GM18870 (cell line): ENCODE measurements at regions not wholly inside any gene's neighbourhood (a gene's known extent, or its start where the extent isn't known, plus 50 kb on each side); places are given as distances from the start of the nearest gene placed in this dataset.
"Not testable (repeated sequence)": the region's sequence is repeated elsewhere in the genome, so short reads cannot be mapped to it uniquely, and the experiment has no call there.

Experiments used
- ATAC-seq: cut with Tn5 transposase; IDR thresholded peaks from one replicate; pipeline ENCODE4 v1.9.1; 2021; ENCODE audit warnings: moderate library complexity; ENCODE audit not compliant: unreplicated experiment

- ATAC-seq: no peak
Measured at GRCh38 chrX:130467936-130468335, 66.1 kb downstream of the RBMX2 start.

GRCh38 chrX:130468395-130468923, 66.7 kb downstream of the RBMX2 start:
- ATAC-seq: no peak

- no peak for ATAC-seq
Measured at GRCh38 chrX:130482871-130483270, 81.1 kb downstream of the RBMX2 start.

DNA sequence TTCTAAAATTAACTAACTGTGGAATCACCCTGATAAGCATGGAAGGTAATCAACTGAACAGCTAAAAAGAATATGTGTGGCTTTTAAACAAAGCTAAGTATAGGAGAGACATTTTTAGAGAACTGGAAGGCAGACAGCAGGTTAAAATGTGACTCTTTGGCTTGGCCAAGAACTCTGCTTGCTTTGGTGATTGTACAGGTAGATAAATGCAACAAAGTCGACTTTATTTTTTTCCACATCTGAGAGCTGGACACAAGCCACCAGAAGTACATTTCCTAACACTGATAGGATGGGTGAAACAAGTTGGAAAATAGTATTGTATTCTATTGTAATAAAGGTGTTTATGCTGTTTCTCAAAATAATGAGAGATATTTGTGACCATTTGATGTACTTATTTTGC, 84.1 kb downstream of the RBMX2 start:
- no peak for ATAC-seq

GRCh38 chrX:130495502-130495901, 93.7 kb downstream of the RBMX2 start:
- not testable (repeated sequence) for ATAC-seq

- ATAC-seq: no peak
Measured at GRCh38 chrX:130497531-130497930, 95.7 kb downstream of the RBMX2 start.

DNA sequence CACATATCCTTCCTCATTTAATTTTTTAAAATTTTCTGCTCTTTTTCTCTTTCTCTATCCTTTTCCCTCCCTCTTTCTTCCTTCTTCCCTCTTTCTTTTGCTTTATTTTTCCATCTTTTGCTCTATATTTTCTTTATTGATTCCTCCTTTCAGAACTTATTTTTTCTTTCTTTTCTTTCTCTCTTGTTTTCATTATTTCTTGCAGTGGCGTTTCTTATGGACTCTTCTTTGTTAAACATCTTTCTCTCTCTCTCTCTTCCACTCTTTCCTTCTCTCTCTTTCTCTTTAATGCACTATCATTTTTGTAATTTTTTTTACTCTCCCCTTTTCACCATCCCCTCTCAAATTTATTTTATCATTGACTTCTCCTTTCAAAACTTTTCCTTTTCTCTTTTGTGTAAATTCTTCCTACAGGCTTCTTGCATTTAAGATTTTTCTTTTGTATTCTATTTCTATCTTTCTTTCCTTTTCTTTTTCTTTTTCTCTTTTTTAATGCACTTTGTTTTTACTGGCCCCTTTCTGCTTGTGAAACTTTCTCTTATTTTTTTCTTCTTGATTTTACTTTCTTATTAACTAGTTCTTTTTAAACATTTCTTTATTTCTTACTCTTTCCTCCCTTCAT, 97.0 kb downstream of the RBMX2 start:
- no peak for ATAC-seq

- no peak for ATAC-seq
Measured at GRCh38 chrX:130502016-130502570, 100.3 kb downstream of the RBMX2 start.

GRCh38 chrX:130504019-130504418, 102.2 kb downstream of the RBMX2 start:
- no peak for ATAC-seq

- ATAC-seq: no peak
Measured at GRCh38 chrX:130507015-130507414, 105.2 kb downstream of the RBMX2 start.

DNA sequence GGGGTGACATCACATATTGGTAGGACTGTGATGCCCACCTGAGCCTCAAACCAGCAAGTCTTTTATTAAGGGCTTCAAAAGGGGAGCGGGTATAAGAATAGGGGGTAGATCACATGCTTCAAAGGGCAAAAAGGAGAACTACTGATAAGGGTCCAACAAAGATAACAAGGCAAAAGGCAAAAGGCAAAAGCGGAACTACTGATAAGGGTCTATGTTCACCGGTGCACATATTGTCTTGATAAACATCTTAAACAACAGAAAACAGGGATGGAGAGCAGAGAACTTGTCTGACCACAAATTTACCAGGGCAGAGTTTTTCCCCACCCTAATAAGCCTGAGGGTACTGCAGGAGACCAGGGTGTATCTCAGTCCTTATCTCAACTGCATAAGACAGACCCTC, 110.7 kb downstream of the RBMX2 start:
- not testable (repeated sequence) for ATAC-seq

DNA sequence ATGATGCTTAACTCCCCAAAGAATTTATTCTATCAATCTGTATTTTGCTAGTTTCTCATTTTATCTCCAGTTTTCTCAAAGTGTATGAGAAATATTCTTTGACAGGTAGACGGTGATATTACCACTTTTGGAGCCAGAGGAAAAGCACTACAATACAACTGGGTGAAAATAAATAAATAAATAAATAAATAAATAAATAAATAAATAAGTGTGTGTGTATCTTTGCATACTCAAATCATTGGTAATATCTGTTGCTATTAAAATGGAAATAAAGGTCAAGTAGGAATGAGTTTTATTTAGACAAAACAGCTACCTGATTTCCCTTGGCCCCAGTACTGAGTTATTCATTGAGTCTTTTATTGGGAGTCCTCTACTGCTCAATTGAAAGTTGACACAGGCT, 114.3 kb downstream of the RBMX2 start:
- no peak for ATAC-seq

- ATAC-seq: no peak
Measured at GRCh38 chrX:130523460-130524394, 121.9 kb downstream of the RBMX2 start.

DNA sequence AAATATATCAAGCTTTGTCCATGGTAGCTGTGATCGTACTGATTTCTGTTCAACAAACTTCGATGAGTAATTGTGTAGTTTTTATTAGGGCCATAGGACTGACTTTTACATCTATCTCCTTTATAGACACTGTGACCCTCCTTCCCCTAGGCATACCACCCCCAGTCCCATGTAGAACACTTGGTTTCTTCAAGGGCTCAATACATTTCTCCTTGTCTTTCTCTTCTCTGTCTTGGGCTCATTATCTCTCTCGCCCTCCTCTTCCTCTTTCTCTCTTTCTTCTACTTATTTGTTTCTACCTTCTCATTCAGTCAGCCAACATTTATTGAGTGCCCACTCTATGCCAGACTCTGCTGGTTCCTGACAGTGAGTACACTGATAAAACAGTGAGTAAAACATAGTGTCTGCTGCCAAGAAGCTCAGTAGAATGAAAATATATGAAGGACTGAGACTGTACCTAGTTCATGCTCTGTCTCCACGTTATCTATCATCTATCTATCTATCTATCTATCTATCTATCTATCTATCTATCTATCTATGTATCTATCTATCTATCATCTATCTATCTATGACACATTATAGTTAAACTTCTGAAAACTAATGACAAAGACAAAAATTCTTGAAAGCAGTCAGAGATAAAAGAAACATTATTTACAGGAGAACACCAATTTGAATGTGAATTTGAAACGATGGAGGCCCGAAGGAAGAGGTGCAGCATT, 122.8 kb downstream of the RBMX2 start:
- no peak for ATAC-seq

- no peak for ATAC-seq
Measured at GRCh38 chrX:130529531-130529930, 127.7 kb downstream of the RBMX2 start.

DNA sequence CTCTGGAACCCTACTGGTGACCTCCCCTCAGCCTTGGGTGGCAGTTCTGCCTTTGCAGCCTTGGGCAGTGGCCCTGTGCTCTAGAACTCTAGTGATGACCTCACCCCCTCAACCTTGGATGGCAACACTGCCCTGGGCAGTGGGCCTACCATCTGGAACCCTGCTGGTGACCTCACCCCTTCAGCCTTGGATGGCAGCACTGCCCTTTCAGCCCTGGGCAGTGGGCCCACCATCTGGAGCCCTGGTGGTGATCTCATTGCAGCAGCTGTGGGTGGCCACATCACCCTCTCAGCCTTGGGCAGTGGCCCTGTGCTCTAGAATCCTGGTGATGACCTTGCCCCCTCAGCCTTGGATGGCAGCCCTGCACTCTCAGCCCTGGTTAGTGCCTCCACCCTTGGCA, 129.3 kb downstream of the RBMX2 start:
- ATAC-seq: no peak

DNA sequence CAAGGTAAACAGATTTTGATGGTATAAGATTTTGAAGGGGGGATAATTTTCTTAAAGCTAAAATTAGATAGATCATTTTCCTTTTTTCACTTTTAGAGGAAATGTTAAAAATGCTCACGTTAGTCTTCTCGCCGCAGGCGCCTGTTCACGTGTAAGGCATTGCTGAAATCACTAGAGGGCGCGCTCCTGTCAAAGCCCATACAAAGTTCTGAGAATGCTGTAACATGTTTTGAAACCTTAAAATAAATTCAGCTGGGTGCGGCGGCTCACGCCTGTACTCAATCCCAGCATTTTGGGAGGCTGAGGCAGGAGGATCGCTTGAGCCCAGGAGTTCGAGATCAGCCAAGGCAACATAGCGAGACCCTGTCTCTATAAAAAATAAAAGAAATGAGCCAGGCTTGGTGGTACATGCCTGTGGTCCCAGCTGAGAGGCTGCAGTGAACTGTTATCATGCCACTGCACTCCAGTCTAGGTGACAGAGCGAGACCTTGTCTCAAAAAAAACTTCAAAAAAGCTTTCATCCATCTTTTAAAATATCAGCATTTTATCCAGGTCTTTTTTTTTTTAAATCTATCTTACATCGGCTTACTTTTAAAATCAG, 138.0 kb downstream of the RBMX2 start:
- no peak for ATAC-seq

- no peak for ATAC-seq
Measured at GRCh38 chrX:130543603-130544325, 142.0 kb downstream of the RBMX2 start.

DNA sequence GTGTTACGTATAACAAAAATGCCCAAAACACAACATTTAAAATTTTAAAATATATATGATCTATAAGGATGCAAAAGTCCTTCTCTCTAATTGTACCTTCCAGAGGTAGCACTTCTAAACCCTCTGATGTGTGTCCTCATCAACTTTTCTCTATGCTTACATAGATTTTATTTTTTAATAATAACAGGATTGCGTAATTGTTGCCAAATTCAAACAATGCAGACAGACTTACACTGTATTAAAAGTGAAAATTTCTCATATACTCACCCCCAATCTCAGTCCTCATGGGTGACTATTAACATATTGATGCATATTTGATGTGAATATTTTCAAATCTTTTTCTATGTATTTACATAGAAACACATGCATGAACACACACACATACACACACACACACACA, 144.0 kb downstream of the RBMX2 start:
- ATAC-seq: no peak

DNA sequence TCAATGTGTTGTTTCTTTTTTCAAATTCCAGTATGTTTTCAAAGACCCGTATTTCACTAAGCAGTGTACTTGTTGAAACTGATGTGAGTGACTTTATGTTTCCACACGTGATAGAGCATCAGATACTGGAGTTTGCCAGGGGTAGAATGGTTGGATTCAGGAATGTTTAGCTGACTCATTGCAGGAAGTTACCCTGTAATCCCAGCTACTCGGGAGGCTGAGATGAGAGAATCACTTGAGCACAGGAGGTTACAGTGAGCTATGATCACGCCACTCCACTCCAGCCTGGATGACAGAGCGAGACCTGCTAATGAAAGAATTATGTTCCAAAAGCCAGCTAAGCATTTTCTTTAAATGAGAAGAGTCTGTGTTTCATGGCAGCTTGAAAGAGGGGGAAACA, 147.6 kb downstream of the RBMX2 start:
- not testable (repeated sequence) for ATAC-seq
